ENCODE measurements at regions not wholly inside any gene's neighbourhood (a gene's known extent, or its start where the extent isn't known, plus 50 kb on each side); places are given as distances from the start of the nearest gene placed in this dataset.

DNA sequence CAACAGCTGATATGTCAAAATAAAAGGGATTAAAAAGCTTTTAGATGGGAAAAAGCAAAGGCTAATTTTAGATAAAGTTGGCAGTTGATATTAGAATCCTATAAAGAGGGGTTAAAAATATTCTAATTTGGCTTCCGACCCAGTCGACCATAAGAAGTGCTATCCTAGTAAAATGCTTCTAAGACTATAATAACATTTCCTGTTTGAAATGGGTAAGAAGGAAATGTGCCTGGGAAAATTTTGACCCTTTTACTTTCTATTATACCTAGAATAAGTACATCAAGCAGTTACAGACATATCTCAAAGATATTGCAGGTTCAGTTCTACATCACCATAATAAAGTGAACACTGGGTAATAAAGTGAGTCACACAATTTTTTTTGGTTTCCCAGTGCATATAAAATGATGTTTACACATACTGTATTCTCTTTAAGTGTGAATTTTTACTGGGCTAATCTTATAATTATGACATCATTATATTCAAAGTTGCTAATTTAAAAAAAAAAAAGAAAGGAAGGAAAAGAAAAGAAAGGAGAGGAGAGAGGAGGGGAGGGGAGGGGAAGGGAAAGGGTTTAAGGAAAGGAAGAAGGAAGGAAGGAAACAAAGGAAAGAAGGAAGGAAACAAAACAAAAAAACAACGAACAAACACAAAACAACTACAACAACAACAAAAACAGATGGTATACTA is 308.2 kb upstream of the NR5A2 start:
- Mint-ChIP-seq H3K9me3 (no peaks in the 10 kb centered on the region), H3K36me3 (no peaks in the 10 kb centered on the region), H3K27ac (no peak overlapping the region)
- DNase-seq (ENCODE audit: low spot score in 2 of 2) = no peak
- ATAC-seq = no peak

DNA sequence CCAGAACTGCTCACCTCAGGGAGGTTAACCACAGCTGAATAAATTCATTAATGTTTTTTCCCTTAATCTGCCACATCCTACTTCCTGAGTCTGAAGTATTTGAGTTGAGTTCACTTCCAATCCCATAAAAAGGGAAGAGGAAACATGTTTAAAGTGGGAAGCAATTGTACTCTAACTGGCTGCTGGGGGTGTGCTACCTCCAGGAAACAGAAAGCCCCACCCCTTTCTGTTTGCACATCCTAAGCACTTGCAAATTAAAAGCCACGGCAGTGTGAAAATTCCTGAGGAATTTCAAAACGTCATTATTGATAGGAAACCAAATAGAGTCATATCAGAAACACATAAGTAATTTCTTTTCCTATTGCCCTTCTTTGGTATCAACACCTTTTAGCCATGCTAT is 307.0 kb upstream of the NR5A2 start:
- DNase-seq (ENCODE audit: low spot score in 2 of 2) = no peak
- no peaks in the 10 kb centered on the region for H3K36me3 Mint-ChIP-seq
- no peaks in the 10 kb centered on the region for H3K9me3 Mint-ChIP-seq
- H3K27ac Mint-ChIP-seq = no peak overlapping the region
- ATAC-seq = no peak

DNA sequence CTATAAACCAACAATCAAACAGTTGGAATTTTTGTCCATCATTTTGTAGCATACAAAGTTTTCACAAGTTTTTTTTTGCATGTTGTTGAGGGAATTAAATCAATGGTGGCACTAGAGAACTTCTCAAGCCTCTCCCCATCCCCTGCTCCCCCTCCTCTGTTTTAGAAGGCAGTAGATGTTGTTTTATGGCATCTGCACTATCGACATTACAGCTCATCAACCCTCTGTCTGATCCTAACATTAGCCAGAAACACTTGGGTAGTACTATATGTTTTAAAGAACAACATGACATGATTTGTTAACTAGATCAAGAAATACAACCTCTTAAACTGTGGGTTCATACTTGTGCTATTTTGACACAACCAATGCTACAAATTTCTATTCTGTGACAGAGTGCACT is 306.5 kb upstream of the NR5A2 start:
- no peaks in the 10 kb centered on the region for H3K9me3 Mint-ChIP-seq
- H3K36me3 Mint-ChIP-seq = no peaks in the 10 kb centered on the region
- no peak for DNase-seq (ENCODE audit: low spot score in 2 of 2)
- no peak overlapping the region for H3K27ac Mint-ChIP-seq
- ATAC-seq = no peak

DNA sequence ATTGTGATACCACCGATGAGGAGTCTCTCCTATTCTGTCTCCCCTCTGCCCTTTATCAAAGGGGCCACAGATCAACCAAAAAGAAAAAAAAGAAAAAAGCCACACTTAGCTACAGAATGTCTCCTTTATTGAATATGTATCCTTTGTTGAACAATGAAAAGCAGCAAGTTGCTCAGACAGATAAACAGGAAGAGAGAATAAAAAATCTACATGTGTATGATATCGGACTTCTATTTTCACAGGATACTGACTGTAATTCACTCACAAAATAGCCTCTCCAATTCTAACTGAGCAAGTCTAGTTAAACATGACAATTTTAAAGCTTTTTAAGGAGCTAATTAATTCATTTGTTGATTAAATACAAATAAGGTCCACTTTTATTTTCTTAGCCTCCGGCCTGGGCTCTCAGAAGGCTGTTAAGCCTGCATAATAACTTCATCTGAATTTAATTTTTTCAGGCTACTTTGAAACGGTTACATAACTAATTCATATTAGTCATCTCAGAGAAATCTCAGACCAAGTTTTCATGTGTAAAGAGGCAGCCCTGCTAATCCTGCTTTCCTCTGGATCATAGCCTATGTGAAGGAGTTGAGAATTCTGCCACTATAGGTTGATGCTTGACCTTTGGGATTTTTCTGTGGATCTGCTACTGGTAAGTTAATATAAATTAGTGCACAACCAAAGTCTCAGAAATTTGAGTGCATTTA is 304.1 kb upstream of the NR5A2 start:
- Mint-ChIP-seq H3K27ac (no peak overlapping the region), H3K36me3 (peaks cover 0 to 7% of the 10 kb centered on the region in 2 donors), H3K9me3 (no peaks in the 10 kb centered on the region)
- DNase-seq (ENCODE audit: low spot score in 2 of 2) (no peak), ATAC-seq (no peak)

DNA sequence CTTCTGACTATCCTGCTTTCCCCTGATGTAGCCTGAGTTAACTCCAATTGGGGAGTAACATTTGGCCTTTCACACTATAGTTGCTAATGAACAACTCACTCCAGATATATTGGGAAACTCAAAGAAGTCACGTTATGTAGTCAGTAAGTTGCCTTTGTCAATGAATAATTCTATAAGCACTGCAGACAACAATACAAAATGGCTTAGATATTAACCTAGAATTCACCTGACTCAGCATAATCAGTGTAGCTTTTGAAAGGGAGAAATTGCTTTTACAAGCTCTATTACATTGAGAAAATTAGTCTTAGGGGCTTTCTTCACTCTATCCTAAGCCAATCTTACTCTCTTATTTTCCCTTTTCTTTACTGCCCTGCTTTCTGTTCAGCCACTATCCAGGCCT is 303.5 kb upstream of the NR5A2 start:
- ATAC-seq (no peak), DNase-seq (ENCODE audit: low spot score in 2 of 2) (no peak)
- peaks cover 0 to 7% of the 10 kb centered on the region in 2 donors for H3K36me3 Mint-ChIP-seq
- H3K27ac Mint-ChIP-seq = no peak overlapping the region
- no peaks in the 10 kb centered on the region for H3K9me3 Mint-ChIP-seq

DNA sequence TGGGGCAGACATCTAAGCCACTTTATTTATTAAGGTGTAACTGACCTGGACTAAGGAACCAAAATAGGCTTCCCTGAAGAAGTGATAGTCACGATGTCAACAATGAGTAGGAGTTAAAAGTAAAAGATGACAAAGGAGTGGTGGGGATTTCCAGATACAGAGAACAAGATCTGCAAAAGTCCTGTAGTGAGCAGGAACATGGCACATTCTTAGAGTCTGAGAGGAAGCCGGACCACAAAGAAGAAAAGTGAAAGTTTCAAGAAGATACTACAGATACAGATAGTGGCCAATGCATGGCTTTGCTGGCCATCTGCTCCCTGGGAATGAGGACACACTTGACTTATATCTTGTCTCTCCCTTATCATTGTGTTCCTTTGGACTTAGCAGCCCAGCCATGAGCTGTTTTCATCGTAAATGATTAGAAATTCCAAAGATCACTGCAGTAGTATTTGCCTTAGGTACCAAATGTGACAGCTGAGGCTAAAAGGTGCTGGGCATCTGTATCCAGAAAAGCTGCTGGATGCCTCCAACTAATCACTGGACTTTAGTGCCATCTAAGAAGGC is 302.4 kb upstream of the NR5A2 start:
- no peak for DNase-seq (ENCODE audit: low spot score in 2 of 2)
- Mint-ChIP-seq H3K27ac (no peak overlapping the region), H3K36me3 (peaks cover 0 to 7% of the 10 kb centered on the region in 2 donors), H3K9me3 (no peaks in the 10 kb centered on the region)
- ATAC-seq = peak in 1 of 2 donors; percentile 80

DNA sequence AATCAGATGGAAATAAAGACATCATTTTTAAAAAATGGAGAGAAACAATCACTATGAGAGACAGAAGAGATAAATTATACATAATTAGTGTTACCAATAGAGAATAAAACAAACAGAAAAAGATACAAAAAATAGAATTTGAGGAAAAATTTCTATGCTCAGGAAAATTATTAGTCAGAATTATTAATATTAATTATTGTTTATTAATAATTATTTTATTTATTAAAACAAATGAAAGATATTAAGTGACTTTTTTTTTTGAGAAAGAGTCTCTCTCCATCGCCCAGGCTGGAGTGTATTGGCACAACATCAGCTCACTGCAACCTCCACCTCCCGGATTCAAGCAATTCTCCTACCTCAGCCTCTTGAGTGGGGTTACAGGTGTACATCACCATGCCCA is 299.8 kb upstream of the NR5A2 start:
- ATAC-seq = no peak
- Mint-ChIP-seq H3K36me3 (peaks cover 0 to 7% of the 10 kb centered on the region in 2 donors), H3K9me3 (no peaks in the 10 kb centered on the region), H3K27ac (no peak overlapping the region)
- no peak for DNase-seq (ENCODE audit: low spot score in 2 of 2)

DNA sequence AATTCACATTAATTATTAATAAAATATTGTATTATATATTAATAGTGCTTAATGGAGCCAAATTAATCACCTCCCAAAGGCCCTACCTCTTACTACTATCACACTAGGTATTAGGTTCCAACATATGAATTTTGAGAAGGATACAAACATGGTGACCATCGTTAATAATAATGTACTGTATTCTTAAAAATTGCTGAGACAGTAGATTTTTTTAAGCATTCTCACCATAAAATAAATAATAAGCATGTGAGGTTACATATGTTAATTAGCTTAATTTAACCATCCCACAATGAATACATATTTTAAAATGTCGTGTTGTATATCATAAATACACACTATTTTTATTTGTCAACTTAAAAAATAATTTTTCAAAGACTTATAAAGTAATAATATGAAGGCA is 299.2 kb upstream of the NR5A2 start:
- Mint-ChIP-seq H3K9me3 (no peaks in the 10 kb centered on the region), H3K36me3 (peaks cover 0 to 7% of the 10 kb centered on the region in 2 donors), H3K27ac (no peak overlapping the region)
- DNase-seq (ENCODE audit: low spot score in 2 of 2) = no peak
- ATAC-seq = no peak

DNA sequence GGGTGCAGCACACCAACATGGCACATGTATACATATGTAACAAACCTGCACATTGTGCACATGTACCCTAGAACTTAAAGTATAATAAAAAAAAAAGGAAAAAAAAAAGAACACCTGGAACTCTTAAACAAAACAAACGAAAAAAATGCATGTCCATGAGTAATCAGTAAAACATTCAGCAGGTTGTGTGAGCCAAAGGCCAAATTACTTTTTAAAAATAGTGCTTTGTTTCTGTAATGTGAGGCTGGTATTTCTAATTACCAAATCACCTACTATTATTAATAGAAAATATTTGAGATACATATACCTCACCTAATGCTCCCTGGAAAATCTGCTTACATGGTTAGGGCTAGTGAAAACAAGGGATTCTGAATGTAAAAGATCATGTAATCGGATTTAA is 294.4 kb upstream of the NR5A2 start:
- ATAC-seq = no peak
- no peak overlapping the region for H3K27ac Mint-ChIP-seq
- H3K36me3 Mint-ChIP-seq = no peaks in the 10 kb centered on the region
- DNase-seq (ENCODE audit: low spot score in 2 of 2) = no peak
- H3K9me3 Mint-ChIP-seq = no peaks in the 10 kb centered on the region

DNA sequence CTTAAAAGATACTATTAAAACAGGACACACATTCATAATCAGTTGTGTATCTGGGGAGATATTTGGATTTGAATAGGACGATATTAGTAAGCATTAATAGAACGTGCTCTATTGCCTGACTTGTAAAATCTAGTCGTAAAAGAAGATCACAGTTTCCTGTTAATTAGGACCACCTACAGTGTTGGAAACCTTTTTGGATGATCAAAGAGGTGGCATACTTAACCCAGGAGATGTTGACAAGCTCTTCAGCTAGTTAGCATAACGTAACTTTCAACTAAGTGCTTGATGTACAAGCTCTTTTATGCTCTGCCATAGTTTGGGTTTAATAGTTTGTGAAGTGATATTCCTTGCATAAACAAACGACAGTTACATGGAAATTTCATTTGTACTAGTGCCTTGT is 293.3 kb upstream of the NR5A2 start:
- H3K9me3 Mint-ChIP-seq = no peaks in the 10 kb centered on the region
- ATAC-seq = no peak
- H3K27ac Mint-ChIP-seq = no peak overlapping the region
- no peak for DNase-seq (ENCODE audit: low spot score in 2 of 2)
- no peaks in the 10 kb centered on the region for H3K36me3 Mint-ChIP-seq

DNA sequence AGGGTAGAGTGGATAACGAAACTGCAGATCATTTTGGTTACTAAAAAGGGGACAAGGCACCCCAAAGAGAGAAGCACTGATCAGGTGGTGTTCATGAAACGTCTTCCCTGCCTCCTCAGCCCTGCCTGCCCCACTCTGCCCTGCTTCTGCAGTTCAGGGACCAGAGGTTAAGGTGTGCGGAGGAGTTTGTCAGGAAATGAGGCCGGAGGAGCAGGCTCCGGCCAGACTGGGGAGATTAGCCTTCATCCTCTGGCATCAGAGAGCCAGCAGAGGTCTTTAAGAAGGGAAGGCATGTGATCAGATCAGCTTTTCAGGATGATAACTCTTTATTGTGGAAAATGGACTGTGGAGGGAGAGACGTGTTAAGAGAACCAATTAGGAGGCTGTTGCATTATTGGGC is 291.9 kb upstream of the NR5A2 start:
- DNase-seq (ENCODE audit: low spot score in 2 of 2) (no peak), ATAC-seq (no peak)
- no peaks in the 10 kb centered on the region for H3K36me3 Mint-ChIP-seq
- H3K27ac Mint-ChIP-seq = no peak overlapping the region
- H3K9me3 Mint-ChIP-seq = no peaks in the 10 kb centered on the region

DNA sequence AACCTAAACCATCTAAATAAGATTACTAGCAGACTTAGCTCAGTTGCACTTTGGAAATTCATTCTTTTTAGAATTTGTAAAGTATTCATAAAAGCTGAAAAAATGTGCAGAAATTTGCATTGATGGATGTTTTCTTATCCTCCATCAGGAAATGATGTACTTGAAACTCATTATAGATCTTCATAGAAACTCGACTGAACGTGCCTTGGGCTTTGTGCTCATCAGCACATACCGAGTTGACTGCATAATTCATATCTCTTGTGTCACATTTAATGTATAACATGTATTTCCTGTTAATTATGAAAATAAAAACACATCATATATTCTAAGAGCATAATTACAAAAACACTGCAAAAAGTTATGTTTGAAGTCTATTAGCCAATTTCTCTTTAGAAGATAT is 290.9 kb upstream of the NR5A2 start:
- no peak for DNase-seq (ENCODE audit: low spot score in 2 of 2)
- no peak overlapping the region for H3K27ac Mint-ChIP-seq
- H3K9me3 Mint-ChIP-seq = no peaks in the 10 kb centered on the region
- ATAC-seq = no peak
- no peaks in the 10 kb centered on the region for H3K36me3 Mint-ChIP-seq

DNA sequence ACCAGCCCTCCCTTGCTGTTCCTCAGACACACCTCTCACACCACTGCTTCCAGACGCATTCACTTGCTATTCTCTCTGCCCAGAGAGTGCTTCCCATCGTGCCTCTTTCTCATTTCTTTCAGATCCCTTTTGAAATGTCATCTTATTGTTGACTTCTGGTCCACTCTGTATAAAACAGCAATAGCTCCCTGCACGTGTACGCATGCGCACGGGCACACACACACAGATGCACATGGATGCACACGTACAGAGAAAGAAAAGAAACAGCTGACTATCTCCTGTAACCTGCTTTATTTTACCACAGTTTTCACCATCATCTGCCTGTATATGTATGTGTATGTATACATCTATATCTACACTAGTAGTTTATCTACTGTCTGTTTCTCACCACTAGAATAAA is 285.9 kb upstream of the NR5A2 start:
- H3K36me3 Mint-ChIP-seq = no peaks in the 10 kb centered on the region
- no peak for ATAC-seq
- H3K27ac Mint-ChIP-seq = no peak overlapping the region
- DNase-seq (ENCODE audit: low spot score in 2 of 2) = no peak
- no peaks in the 10 kb centered on the region for H3K9me3 Mint-ChIP-seq

DNA sequence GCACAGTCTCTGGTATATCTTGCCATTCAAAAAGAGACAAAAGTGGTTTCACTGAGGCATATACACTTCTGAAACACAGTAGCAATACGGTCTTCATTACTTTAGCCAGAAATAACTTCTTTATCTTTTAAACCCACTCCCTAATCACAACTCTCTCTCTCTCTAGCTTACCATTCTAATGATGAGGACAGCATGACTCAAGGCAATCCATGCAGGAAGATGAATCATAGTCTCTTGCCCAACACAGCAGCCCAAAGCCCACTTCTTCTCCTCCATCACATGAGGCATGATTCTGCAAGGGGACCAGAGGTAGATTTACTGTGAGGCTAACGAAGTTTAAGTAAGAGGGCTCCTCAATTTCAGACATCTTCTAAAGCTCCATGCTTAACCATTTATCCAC is 285.0 kb upstream of the NR5A2 start:
- DNase-seq (ENCODE audit: low spot score in 2 of 2) (no peak), ATAC-seq (peak; percentile 67)
- Mint-ChIP-seq H3K27ac (no peak overlapping the region), H3K36me3 (no peaks in the 10 kb centered on the region), H3K9me3 (no peaks in the 10 kb centered on the region)

DNA sequence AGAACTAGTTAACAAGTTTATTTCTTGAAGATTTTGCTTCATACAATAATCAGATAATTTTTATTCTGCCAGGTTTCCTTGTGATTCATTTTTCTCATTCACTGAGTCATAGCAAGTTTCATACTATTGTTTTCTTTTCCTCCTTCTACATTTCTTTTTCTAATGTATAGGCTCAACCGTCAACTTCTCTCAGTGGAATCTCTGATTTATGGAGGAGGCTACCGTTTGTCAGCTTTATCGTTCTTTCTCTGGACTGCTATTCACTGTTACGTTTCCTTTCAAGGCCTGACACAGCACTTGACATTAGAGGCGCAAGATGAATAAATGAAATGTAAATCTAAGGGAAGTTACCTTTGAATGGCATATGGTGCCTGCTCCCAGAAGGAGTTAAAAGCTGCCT is 284.3 kb upstream of the NR5A2 start:
- ATAC-seq = peak in 1 of 2 donors; percentile 35

DNA sequence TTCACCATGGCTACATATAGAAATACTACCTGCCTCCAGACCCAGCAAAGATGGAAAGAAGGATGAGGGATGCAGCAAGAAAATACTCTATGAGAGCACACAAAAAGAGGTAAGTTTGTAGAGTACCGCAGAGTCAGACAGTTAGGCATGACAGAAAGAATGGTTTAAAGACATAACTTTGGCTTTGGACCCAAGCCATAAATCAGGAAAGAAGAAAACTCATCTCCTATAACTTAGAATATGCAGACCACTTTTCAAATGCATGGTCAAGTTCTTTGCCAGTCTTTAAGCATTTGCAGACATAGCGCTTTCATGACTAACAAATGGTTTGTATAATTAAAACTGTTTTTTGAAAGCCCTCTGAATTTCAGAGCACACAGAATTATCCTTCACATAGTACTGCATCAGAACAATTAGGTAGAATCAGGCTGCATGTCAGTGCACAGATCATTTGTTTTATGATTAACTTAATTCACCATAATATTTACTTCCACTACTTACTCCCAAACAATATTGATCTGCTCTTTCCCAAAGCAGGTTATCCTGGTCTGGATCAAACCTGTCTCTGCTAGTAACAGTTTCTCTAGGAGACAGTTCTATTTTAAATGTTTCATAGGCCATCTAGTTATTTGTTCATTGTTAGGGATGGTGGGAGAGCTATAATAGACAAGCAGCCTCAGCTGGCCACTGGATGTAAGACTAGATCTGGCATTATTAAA is 280.7 kb upstream of the NR5A2 start:
- Mint-ChIP-seq H3K36me3 (no peaks in the 10 kb centered on the region), H3K27ac (no peak overlapping the region), H3K9me3 (no peaks in the 10 kb centered on the region)
- ATAC-seq (no peak), DNase-seq (ENCODE audit: low spot score in 2 of 2) (no peak)

More for the DNA sequence above, 284.3 kb upstream of the NR5A2 start:
- Mint-ChIP-seq H3K36me3 (no peaks in the 10 kb centered on the region), H3K27ac (no peak overlapping the region), H3K9me3 (no peaks in the 10 kb centered on the region)
- no peak for DNase-seq (ENCODE audit: low spot score in 2 of 2)

DNA sequence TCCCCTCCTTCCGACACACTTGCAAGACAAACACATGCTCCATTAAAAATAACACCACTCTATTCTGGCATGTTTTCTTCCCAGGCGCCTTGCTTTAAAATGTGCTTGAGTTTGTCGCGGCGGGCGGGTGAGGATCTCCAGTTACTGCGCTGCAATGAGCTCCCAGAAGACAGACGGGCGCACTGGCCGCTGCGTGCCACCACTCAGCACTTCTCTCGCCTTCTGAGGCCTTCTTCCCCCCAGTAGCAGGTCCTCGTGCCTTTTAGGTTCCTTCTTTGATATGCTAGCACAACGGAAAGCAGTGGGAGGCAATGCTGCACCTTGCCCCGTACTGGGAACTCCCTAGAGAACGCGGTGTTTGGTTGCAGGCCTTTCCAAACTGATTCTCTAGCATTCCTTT is 279.5 kb upstream of the NR5A2 start:
- no peak for ATAC-seq
- no peak for DNase-seq (ENCODE audit: low spot score in 2 of 2)
- Mint-ChIP-seq H3K36me3 (no peaks in the 10 kb centered on the region), H3K27ac (no peak overlapping the region), H3K9me3 (no peaks in the 10 kb centered on the region)

Measured in activated naive CD4-positive, alpha-beta T cell treated with anti-CD3 and anti-CD28 coated beads, Interleukin-2, amount 50 U/mL, for 72 hours (primary cell).